Left forelimb (tissue), 1 donor: ENCODE measurements at regions not wholly inside any gene's neighbourhood (a gene's known extent, or its start where the extent isn't known, plus 50 kb on each side); places are given as distances from the start of the nearest gene placed in this dataset.

Experiments used
- DNase-seq: peaks from one replicate; pipeline ENCODE4 v3.0.0-alpha.2; 2018; ENCODE audit warnings: low spot score

- DNase-seq, result no peak
Measured at GRCh38 chr16:72502594-72503005, 330.6 kb upstream of the PMFBP1 start.

GRCh38 chr16:72501739-72502593 is 330.0 kb upstream of the PMFBP1 start:
- DNase-seq, result peak; percentile 77

- DNase-seq, result no peak
Measured at GRCh38 chr16:72500545-72500944, 328.6 kb upstream of the PMFBP1 start.

DNA sequence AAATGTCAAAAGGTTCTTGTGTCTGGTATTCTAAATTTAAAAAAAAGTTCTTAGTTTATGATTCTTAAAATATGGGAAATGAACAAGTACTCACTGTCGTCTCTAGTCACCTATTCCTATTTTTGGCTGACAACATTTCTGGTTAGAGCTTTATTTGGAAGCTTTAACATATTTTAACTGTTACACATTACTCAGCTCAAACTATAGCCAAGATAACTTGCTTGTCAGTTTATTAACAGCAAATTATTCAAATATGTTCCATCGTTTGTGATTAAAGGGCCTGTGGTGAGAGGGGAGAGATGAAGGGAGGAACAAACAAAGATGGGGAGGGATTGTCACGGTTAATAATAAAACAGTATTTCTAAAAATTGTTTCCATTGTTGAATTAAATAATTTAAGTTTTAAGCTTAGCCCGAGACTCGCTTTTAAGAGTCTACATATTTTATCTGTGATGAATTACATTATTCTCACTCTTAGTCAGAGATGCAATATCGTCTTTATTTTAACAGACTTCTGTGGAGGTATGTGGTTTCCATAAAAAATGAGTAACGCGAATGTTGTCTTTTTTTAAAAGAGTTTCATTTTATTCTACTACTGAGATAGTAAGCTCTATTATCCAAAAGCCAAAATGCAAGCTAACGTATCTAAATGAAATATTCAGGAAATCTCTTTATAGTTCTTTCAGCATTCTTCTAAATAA is 321.9 kb upstream of the PMFBP1 start:
- DNase-seq, result no peak

GRCh38 chr16:72487283-72487682 is 315.3 kb upstream of the PMFBP1 start:
- no peak for DNase-seq

GRCh38 chr16:72482695-72483094 is 310.7 kb upstream of the PMFBP1 start:
- DNase-seq, result no peak

- no peak for DNase-seq
Measured at GRCh38 chr16:72481419-72481818, 309.5 kb upstream of the PMFBP1 start.

DNA sequence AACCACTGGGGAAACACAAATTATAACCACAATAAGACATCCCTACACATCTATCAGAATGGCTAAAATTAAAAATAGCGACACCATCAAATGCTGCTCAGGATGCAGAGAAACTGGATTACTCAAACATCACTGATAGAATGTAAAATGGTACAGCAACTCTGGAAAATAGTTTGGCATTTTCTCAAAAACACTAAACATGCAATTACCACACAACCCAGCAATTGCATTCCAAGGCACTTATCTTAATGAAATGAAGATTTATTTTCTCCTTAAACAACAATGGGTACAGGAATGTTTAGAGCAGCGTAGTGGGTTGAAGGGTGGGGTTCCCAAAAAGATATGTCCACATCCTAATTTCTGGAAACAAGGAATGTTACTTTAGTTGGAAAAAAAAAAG is 309.0 kb upstream of the PMFBP1 start:
- no peak for DNase-seq

DNA sequence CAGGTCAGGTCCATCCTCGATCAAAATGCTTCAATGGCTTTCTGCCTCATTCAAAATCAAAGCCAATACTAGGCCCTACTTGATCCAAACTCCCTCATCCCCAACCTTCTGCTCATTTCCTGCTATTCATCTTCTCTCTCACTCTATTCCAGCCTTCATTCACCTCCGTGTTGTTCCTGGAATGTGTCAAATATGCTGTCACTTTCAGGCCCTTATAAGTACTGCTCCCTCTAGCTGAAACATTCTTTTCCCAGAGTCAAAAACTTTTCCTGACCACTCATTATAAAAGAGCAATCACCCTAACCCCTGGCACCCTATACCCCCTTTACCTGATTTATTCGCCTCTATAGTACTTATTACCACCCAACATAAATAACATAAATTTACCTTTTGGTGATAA is 303.7 kb upstream of the PMFBP1 start:
- no peak for DNase-seq

- DNase-seq, result no peak
Measured at GRCh38 chr16:72474501-72475123, 302.7 kb upstream of the PMFBP1 start.

DNA sequence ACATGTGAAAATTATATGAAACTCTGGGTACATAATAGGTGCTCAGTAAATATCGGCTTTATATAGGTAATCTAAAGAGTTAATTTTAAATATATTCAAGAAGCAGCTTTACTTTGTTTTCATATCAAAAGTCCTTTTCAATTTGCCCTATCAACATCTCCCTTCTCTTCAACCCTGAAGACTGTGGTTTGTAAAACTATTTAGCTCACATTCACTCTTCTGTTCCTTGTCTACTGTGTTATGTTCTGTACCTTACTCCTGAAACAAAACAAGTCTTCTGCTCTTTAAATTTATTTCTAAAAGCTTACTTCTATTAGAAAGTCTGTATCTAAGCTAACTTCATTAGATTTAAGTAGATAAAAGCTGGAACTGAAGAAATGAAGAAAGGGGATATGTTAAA is 301.7 kb upstream of the PMFBP1 start:
- no peak for DNase-seq

DNA sequence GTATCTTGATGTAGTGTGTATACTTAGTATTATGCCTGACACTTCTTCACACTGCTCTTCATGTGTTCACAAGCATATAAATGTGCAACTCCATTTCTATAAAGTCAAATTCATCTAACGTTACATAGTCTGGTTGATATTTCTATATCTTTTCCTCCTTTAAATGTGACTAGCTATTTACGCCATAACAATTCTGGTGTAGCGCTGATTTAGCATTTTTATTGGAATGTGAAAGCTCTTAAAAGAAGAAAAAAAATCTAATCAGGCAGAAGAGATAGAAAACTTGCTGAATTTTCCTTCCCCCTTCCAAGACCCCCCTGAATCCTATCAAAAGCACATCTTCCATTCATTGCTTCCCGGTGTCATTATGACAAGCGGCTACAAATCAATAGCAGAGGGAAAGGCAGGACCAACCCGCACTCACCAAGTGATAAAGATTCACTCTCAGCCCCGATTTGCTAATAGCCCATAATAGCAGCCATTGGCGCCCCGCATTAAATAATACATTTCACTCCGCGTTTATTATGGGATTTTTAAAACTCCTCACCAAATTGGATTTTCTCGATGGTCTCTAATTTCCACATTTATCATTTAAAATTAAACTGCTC is 299.5 kb upstream of the PMFBP1 start:
- no peak for DNase-seq

DNA sequence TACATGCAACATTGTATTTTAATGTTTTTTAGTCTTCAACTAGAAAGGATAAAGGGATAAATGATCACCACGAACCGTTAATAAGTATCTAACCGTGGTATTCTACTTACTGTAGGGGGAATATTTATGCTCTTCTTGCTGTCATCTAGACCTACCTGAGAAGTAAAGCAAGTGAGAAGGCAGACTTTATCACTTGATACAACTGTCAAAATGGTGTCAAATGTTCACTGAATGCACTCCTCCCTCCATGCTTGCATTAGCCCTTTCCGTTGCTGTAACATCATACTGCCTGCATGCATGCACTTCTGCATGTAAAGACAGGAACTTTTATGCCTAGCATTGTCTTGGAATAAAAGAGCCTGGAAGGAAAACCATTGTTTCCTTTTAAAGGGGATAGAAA is 298.6 kb upstream of the PMFBP1 start:
- DNase-seq, result no peak

DNA sequence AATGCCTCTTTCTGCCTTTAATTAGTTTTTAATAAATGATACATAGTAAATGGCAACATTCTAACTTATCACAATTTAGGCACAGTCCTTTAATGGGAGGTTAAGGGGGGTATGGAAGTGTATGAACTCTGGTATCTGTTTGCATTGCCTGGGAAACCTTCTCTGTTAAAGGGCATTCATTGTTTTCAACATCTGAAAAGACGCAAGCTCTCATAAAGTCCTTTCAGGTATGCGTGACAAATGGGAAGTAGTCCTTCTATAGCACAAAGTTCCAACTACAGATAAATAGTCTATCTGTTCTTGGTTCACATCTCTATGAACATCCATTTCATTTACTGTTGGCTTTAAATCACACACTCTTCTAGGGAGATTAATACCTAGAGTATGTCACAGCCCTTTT is 298.0 kb upstream of the PMFBP1 start:
- no peak for DNase-seq

DNA sequence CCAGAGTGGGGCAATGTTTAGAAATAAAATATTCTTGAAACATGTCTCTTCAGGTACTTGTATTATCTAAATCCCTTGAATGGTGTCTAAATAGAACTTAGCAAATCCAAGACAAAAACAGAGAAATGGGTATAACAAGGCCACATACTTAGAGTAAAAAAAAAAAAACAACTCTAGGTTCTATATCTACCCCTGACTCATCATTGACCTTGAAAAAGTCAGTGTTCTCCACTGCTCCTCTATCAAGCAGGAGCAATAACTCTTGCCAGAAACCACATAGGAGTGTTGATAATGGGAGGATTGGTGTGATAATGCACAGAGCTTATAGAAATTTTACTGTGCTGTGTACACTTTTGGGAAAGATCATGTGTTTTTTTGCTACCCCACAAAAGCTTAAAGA is 296.6 kb upstream of the PMFBP1 start:
- DNase-seq, result no peak

DNA sequence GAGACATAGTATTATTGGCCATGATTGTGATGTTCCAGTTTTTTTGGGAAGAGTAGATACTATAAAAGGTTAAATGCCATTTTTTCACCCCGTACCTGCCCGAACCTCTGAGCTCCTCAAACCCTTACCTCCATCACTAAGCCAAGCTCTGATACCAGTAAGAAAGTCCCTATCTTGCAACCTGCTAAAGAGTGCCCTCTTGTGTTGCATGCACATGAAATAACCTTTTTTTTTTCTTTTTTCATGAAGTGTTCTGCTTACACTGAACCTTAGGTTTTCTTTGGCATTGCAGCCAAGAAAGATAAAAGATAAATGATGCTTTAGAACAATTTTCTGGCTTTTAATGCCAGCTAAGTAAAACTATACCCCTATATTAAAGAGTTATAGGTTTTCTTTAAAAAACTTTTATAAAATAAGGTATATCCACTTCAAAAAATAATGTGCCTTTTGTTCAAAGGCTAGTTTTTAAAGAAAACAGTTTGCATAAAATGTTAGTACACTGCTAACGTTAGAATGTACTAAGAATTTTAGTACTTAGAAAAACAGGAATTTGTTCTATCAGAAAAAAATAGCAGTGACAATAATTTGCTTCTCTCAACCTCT is 295.3 kb upstream of the PMFBP1 start:
- no peak for DNase-seq

GRCh38 chr16:72464597-72465368 is 292.8 kb upstream of the PMFBP1 start:
- DNase-seq, result no peak

DNA sequence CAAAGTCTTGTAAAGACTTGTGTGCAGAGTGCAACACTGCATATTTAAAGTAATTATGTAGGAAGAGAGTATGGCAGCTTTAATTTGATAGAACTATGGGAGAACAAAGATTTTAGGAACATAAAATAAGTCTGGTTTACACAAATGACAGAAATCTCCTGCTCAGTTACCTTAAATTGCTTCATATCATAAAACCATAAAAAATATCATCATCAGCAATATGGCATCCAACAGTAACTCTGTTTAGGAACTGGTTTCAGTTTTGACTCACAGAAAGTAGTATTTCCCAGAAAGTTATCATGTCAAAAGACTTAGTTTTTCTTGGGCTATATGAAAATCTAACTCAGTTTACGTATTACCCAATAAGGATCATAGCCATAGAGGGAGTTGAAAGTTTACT is 292.1 kb upstream of the PMFBP1 start:
- DNase-seq, result no peak

GRCh38 chr16:72458035-72458434 is 286.1 kb upstream of the PMFBP1 start:
- no peak for DNase-seq

DNA sequence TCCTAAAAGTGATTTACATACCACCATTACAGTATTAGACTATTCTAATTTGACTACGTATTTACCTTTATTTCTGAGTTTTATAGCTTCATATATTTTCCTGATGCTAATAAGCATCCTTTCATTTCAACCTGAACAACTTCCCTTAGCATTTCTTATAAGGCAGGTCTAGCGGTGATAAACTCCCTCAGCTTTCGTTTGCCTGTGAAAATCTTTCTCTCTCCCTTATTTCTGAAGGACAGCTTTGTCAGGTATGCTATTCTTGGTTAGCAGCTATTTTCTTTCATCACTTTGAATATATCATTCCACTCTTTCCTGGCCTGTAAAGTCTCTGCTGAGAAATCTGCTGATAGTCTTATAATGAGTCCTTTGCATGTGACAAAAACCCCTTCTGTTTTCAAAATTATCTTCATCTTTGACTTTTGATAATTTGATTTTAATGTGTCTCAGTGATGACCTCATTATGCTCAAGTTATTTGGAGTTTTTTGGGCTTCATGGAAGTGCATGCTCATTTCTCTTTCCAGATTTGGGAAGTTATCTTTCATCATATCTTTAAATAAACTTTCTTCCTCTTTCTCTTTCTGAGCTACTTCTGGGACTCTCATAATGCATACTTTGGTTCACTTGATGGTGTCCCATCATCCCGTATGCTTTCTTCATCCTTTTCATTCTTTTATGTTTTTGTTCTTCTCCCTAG is 285.4 kb upstream of the PMFBP1 start:
- DNase-seq, result no peak
